HepG2 (cell line): ENCODE measurements at regions not wholly inside any gene's neighbourhood (a gene's known extent, or its start where the extent isn't known, plus 50 kb on each side); places are given as distances from the start of the nearest gene placed in this dataset.

ENCODE experiments used
- ATAC-seq: fragments of 200-7000 bp; cut with Tn5 transposase; 3 replicates; pipeline ENCODE4 v1.9.1; 2020; ENCODE audit warnings: mild to moderate bottlenecking, moderate library complexity
- BruUV-seq: library from RNA; stranded (reverse); fragments of 400-500 nt; replicated peaks from 2 replicates; lab custom pipeline; 2021; lab: Mats Ljungman, UMichigan
- CTCF ChIA-PET: fragments of 300-600 bp; formaldehyde crosslinking; extraction: SDS; loops from one replicate; lab custom pipeline; 2021; ENCODE audit warnings: low total read pairs, inconsistent platforms, low intra/inter-chr PET ratio; lab: Yijun Ruan, JAX
- POLR2A ChIA-PET: fragments of 350-600 bp; sonication (Branson Sonifier 250); formaldehyde crosslinking; loops from one replicate; lab custom pipeline; 2020; ENCODE audit warnings: antibody characterized with exemption, inconsistent platforms; lab: Yijun Ruan, JAX
- DNase-seq: peaks from one replicate; pipeline ENCODE4 v3.0.0-alpha.2; 2015; ENCODE audit warnings: low spot score
- FAIRE-seq: peaks from 3 replicates; lab custom pipeline; 2011; peaks lifted over from hg19 to GRCh38; lab: Jason Lieb, UNC
- H2AFZ ChIP-seq: one replicate; pipeline ENCODE4 v1.6.1; 2011; ENCODE audit warnings: low read length, inconsistent platforms
- H3K27ac ChIP-seq: fragments of 300-600 bp; 3 replicates; pipeline ENCODE4 v1.8.0; 2011; ENCODE audit warnings: mixed run types, mild to moderate bottlenecking, mixed read lengths, low read length, inconsistent platforms; ENCODE audit not compliant: insufficient read depth; ENCODE audit errors: extremely low read length
- H3K27me3 ChIP-seq, 2 experiments: fragments of 200-600 bp in 1 of 2; 2 replicates in 1 of 2; 3 replicates in 1 of 2; pipeline versions ENCODE4 v1.6.0 to v1.8.0; 2011; ENCODE audit warnings: low read length in 2 of 2, mild to moderate bottlenecking in 2 of 2, moderate library complexity in 2 of 2, inconsistent platforms in 1 of 2; ENCODE audit not compliant: insufficient read depth in 2 of 2, control insufficient read depth in 1 of 2
- H3K36me3 ChIP-seq, 2 experiments: fragments of 200-600 bp in 1 of 2; replicated peaks in 1 of 2; 2 replicates in 1 of 2; 3 replicates in 1 of 2; pipeline versions ENCODE4 v1.5.1 to v1.8.0; 2011; ENCODE audit warnings: low read length in 2 of 2, inconsistent platforms in 1 of 2; ENCODE audit not compliant: insufficient read depth in 2 of 2, control insufficient read depth in 1 of 2
- H3K4me1 ChIP-seq: 2 replicates; pipeline ENCODE4 v1.5.1; 2012; ENCODE audit warnings: low read length, inconsistent platforms; ENCODE audit not compliant: insufficient read depth
- H3K4me2 ChIP-seq: 2 replicates; pipeline ENCODE4 v1.6.0; 2011; ENCODE audit warnings: low read depth, low read length, inconsistent platforms
- H3K4me3 ChIP-seq, 3 experiments: fragments of 200-600 bp in 1 of 3; sonication (generic), shearing (Covaris generic) in 1 of 3; replicated peaks in 1 of 3; 2 replicates each; pipeline ENCODE4 v1.5.1; 2011 to 2016; ENCODE audit warnings: low read length in 3 of 3, inconsistent platforms in 2 of 3, low read depth in 2 of 3, mild to moderate bottlenecking in 2 of 3, control low read depth in 1 of 3, mixed read lengths in 1 of 3; ENCODE audit not compliant: insufficient read depth in 1 of 3
- H3K79me2 ChIP-seq: one replicate; pipeline ENCODE4 v1.6.1; 2011; ENCODE audit warnings: low read length, inconsistent platforms; ENCODE audit not compliant: insufficient read depth
- H3K9ac ChIP-seq: 2 replicates; pipeline ENCODE4 v1.6.0; 2011; ENCODE audit warnings: mild to moderate bottlenecking, low read depth, low read length, inconsistent platforms; ENCODE audit not compliant: insufficient read depth
- H3K9me3 ChIP-seq: 2 replicates; pipeline ENCODE4 v1.5.1; 2012; ENCODE audit warnings: mild to moderate bottlenecking, low read length
- H4K20me1 ChIP-seq: 2 replicates; pipeline ENCODE4 v1.6.0; 2011; ENCODE audit warnings: inconsistent platforms, mild to moderate bottlenecking, low read length, moderate library complexity; ENCODE audit not compliant: insufficient read depth
- BCL3 ChIP-seq: sonication (generic); formaldehyde crosslinking; IDR thresholded peaks from 2 replicates; pipeline ENCODE4 v1.5.1; 2020; ENCODE audit warnings: mild to moderate bottlenecking, missing genetic modification reagents, moderate library complexity
- MLX ChIP-seq: IDR thresholded peaks from 2 replicates; pipeline ENCODE4 v1.6.1; 2016
- NFIC ChIP-seq: IDR thresholded peaks from 2 replicates; pipeline ENCODE4 v1.6.1; 2012; ENCODE audit warnings: mild to moderate bottlenecking, low read length, inconsistent platforms
- PBX3 ChIP-seq: sonication (generic); formaldehyde crosslinking; IDR thresholded peaks from 2 replicates; pipeline ENCODE4 v1.8.1; 2023; ENCODE audit warnings: missing genetic modification reagents, inconsistent platforms, borderline replicate concordance
- SMARCC2 ChIP-seq: fragments of 450-650 bp; IDR thresholded peaks from 2 replicates; pipeline ENCODE4 v1.6.1; 2017; ENCODE audit warnings: antibody characterized with exemption, mild to moderate bottlenecking
- TOPORS ChIP-seq: sonication (generic); formaldehyde crosslinking; IDR thresholded peaks from 2 replicates; pipeline ENCODE4 v1.8.0; 2023; ENCODE audit warnings: mild to moderate bottlenecking, missing genetic modification reagents
- ZNF234 ChIP-seq: sonication (generic); formaldehyde crosslinking; conservative IDR thresholded peaks from 2 replicates; pipeline ENCODE4 v1.5.1; 2020; ENCODE audit warnings: mild to moderate bottlenecking, missing genetic modification reagents
- ZNF263 ChIP-seq: sonication (generic); formaldehyde crosslinking; IDR thresholded peaks from 2 replicates; pipeline ENCODE4 v1.4.0; 2020; ENCODE audit warnings: missing genetic modification reagents
- ZNF710 ChIP-seq: sonication (generic); formaldehyde crosslinking; IDR thresholded peaks from 2 replicates; pipeline ENCODE4 v1.5.0; 2020; ENCODE audit warnings: mild to moderate bottlenecking, missing genetic modification reagents, borderline replicate concordance
- WGBS: methylation state at CpG from one replicate; pipeline ENCODE4 v1.1.6; 2017; ENCODE audit warnings: low lambda C conversion rate; 5-methylcytosine and 5-hydroxymethylcytosine counted together
- in situ Hi-C: cut with HindIII; loops from 2 replicates; pipeline ENCODE4 v1.10.0; 2017; ENCODE audit warnings: low pct_unique_long_range_greater_than_20kb; ENCODE audit not compliant: extremely low pct_ligation_motif_present
- intact Hi-C: fragments of 100-400 bp; cut with micrococcal nuclease; formaldehyde crosslinking; loops from one replicate; pipeline ENCODE4 v1.10.0; 2022; ENCODE audit not compliant: unreplicated experiment
- TF ChIP-seq, protein P1 (sequence below): sonication (generic); formaldehyde crosslinking; IDR thresholded peaks from 2 replicates; pipeline ENCODE4 v1.4.0; 2020; ENCODE audit warnings: missing genetic modification reagents, borderline replicate concordance
- TF ChIP-seq, protein P2 (sequence below): sonication (generic); formaldehyde crosslinking; IDR thresholded peaks from 2 replicates; pipeline ENCODE4 v1.4.0; 2020; ENCODE audit warnings: missing genetic modification reagents; ENCODE audit errors: not compliant biosample characterization
- TF ChIP-seq, protein P3 (sequence below): sonication (generic); formaldehyde crosslinking; IDR thresholded peaks from 2 replicates; pipeline ENCODE4 v1.8.0; 2022; ENCODE audit warnings: mild to moderate bottlenecking, missing genetic modification reagents; ENCODE audit not compliant: insufficient replicate concordance

DNA sequence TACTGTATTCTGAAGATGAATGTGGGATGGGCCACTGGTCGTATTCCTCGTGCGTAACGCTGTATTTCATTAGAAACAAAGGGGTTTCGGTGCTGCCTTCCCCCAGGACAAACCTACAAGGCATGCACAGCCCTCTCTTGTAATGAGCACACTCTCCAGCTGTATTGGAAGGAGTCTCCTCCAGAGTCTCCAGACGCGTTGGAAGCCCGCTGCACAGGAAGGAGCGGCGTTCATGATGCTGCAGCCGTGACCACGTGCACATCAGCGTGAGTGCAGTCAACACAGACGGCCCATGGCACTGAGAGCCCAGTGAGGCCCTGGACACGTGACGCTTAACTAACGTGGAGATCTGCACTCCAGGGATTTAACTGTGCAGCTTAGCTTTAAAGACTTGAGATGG, 209.0 kb upstream of the IRX1 start:
- H2AFZ ChIP-seq, result no peak overlapping the region
- H3K4me1 ChIP-seq, result no peaks in the 10 kb centered on the region
- POLR2A ChIA-PET, result no interaction called here
- intact Hi-C loops, result no loop called here
- H3K27me3 ChIP-seq, result peaks cover 0 to 10% of the 10 kb centered on the region in 2 experiments; a peak in 2 of 5 replicates
- DNase-seq (no peak), ATAC-seq (no peak), FAIRE-seq (no peak)
- H3K4me3 ChIP-seq, result no peak overlapping the region
- CTCF ChIA-PET, result no interaction called here
- in situ Hi-C loops, result no loop called here
- BruUV-seq, result no TSS peak
- no peak overlapping the region for H3K9ac ChIP-seq
- no peaks in the 10 kb centered on the region for H3K36me3 ChIP-seq
- no peaks in the 10 kb centered on the region for H4K20me1 ChIP-seq
- H3K79me2 ChIP-seq, result no peaks in the 10 kb centered on the region
- no peak overlapping the region for H3K27ac ChIP-seq
- 12% methylated on average over 6 of the region's 17 CpGs for WGBS
- no peaks in the 10 kb centered on the region for H3K9me3 ChIP-seq
- H3K4me2 ChIP-seq, result no peak overlapping the region
- TF ChIP-seq NFIC (no peak), ZNF710 (CRISPR knock-in tag) (no peak), BCL3 (CRISPR knock-in tag) (no peak), MLX (no peak), PBX3 (CRISPR knock-in tag) (no peak), SMARCC2 (no peak), TOPORS (CRISPR knock-in tag) (no peak), ZNF263 (CRISPR knock-in tag) (no peak), ZNF234 (CRISPR knock-in tag) (no peak)
- TF ChIP-seq, protein P1, sequence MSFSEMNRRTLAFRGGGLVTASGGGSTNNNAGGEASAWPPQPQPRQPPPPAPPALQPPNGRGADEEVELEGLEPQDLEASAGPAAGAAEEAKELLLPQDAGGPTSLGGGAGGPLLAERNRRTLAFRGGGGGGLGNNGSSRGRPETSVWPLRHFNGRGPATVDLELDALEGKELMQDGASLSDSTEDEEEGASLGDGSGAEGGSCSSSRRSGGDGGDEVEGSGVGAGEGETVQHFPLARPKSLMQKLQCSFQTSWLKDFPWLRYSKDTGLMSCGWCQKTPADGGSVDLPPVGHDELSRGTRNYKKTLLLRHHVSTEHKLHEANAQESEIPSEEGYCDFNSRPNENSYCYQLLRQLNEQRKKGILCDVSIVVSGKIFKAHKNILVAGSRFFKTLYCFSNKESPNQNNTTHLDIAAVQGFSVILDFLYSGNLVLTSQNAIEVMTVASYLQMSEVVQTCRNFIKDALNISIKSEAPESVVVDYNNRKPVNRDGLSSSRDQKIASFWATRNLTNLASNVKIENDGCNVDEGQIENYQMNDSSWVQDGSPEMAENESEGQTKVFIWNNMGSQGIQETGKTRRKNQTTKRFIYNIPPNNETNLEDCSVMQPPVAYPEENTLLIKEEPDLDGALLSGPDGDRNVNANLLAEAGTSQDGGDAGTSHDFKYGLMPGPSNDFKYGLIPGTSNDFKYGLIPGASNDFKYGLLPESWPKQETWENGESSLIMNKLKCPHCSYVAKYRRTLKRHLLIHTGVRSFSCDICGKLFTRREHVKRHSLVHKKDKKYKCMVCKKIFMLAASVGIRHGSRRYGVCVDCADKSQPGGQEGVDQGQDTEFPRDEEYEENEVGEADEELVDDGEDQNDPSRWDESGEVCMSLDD (CRISPR knock-in tag), result no peak
- TF ChIP-seq, protein P2, sequence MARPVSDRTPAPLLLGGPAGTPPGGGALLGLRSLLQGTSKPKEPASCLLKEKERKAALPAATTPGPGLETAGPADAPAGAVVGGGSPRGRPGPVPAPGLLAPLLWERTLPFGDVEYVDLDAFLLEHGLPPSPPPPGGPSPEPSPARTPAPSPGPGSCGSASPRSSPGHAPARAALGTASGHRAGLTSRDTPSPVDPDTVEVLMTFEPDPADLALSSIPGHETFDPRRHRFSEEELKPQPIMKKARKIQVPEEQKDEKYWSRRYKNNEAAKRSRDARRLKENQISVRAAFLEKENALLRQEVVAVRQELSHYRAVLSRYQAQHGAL (CRISPR knock-in tag), result no peak
- TF ChIP-seq, protein P3, sequence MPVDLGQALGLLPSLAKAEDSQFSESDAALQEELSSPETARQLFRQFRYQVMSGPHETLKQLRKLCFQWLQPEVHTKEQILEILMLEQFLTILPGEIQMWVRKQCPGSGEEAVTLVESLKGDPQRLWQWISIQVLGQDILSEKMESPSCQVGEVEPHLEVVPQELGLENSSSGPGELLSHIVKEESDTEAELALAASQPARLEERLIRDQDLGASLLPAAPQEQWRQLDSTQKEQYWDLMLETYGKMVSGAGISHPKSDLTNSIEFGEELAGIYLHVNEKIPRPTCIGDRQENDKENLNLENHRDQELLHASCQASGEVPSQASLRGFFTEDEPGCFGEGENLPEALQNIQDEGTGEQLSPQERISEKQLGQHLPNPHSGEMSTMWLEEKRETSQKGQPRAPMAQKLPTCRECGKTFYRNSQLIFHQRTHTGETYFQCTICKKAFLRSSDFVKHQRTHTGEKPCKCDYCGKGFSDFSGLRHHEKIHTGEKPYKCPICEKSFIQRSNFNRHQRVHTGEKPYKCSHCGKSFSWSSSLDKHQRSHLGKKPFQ, result no peak
